K562 (cell line): ENCODE measurements at regions not wholly inside any gene's neighbourhood (a gene's known extent, or its start where the extent isn't known, plus 50 kb on each side); places are given as distances from the start of the nearest gene placed in this dataset.
A peak's percentile ranks its signal among the peaks of the same experiment; 100 is the strongest.

Experiments used
- ADNP ChIP-seq: fragments of 200-800 bp; sonication (Bioruptor generic); IDR thresholded peaks from 2 replicates; pipeline ENCODE4 v1.6.1; 2016; ENCODE audit warnings: missing genetic modification characterization, missing compliant biosample characterization
- ATF7 ChIP-seq: fragments of 450-650 bp; IDR thresholded peaks from 2 replicates; pipeline ENCODE4 v1.7.1; 2014; ENCODE audit warnings: mild to moderate bottlenecking, moderate library complexity
- ETS2 ChIP-seq: IDR thresholded peaks from 2 replicates; pipeline ENCODE4 v1.6.1; 2016; ENCODE audit warnings: borderline replicate concordance, missing genetic modification characterization, mild to moderate bottlenecking, moderate library complexity, missing compliant biosample characterization; ENCODE audit not compliant: poor library complexity, severe bottlenecking
- FOXK2 ChIP-seq, 2 experiments: fragments of 450-650 bp; IDR thresholded peaks in 1 of 2; conservative IDR thresholded peaks in 1 of 2; 2 replicates each; pipeline ENCODE4 v1.6.1; 2016; ENCODE audit warnings: low read depth in 2 of 2, mild to moderate bottlenecking in 1 of 2
- NR1H2 ChIP-seq: sonication (generic); formaldehyde crosslinking; IDR thresholded peaks from 2 replicates; pipeline ENCODE4 v1.4.0; 2020; ENCODE audit warnings: mild to moderate bottlenecking, missing genetic modification reagents
- POLR2H ChIP-seq: IDR thresholded peaks from 2 replicates; pipeline ENCODE4 v1.6.1; 2016; ENCODE audit warnings: missing genetic modification characterization, low read depth, mild to moderate bottlenecking, control low read depth, missing compliant biosample characterization, moderate library complexity
- RBFOX2 ChIP-seq: fragments of 200-400 bp; formaldehyde crosslinking; IDR thresholded peaks from 2 replicates; pipeline ENCODE4 v1.6.1; 2017; ENCODE audit warnings: low read depth, mild to moderate bottlenecking, low read length, moderate library complexity
- REST ChIP-seq, 2 experiments: fragments of 450-650 bp; formaldehyde crosslinking in 1 of 2; IDR thresholded peaks; 2 replicates each; pipeline versions ENCODE4 v1.4.0 to v1.6.1; 2014 to 2020; ENCODE audit warnings: mild to moderate bottlenecking in 2 of 2, borderline replicate concordance in 1 of 2, low read depth in 1 of 2
- SAFB2 ChIP-seq: fragments of 200-400 bp; formaldehyde crosslinking; IDR thresholded peaks from 2 replicates; pipeline ENCODE4 v1.6.1; 2018; ENCODE audit warnings: borderline replicate concordance, low read length, low read depth, moderate library complexity; ENCODE audit not compliant: severe bottlenecking
- TCF7L2 ChIP-seq: fragments of 150-350 bp; IDR thresholded peaks from 2 replicates; pipeline ENCODE4 v1.6.1; 2016; ENCODE audit warnings: low read depth, mild to moderate bottlenecking, low read length, moderate library complexity

GRCh38 chr6:27575594-27576361 lies 102.9 kb upstream of the ZNF184 start (continued):
- TF ChIP-seq REST (IDR thresholded peaks at IDR 0.05; ENCODE audit: borderline replicate concordance): peak; percentile 15; the same call in 1 of the 2 replicates
- no peak for TF ChIP-seq REST (CRISPR knock-in tag; IDR thresholded peaks at IDR 0.05; ENCODE audit: low read depth)
- no peak for TF ChIP-seq SAFB2
- TF ChIP-seq TCF7L2: no peak
- no peak for TF ChIP-seq NR1H2 (CRISPR knock-in tag)
- TF ChIP-seq ETS2: no peak
- peak; percentile 99 for TF ChIP-seq POLR2H (tag)
- TF ChIP-seq RBFOX2: no peak
- peak in 1 of 2 experiments; percentile 54; a peak in 1 of 4 replicates for TF ChIP-seq FOXK2 (conservative IDR thresholded peaks at IDR 0.05 in 1 of 2, IDR thresholded peaks at IDR 0.05 in 1 of 2; ENCODE audit: low read depth in 2 of 2)
- peak; percentile 86 for TF ChIP-seq ADNP (tag)
- peak; percentile 23; the same call in 1 of the 2 replicates for TF ChIP-seq ATF7
